Panc1 (cell line): ENCODE measurements at regions not wholly inside any gene's neighbourhood (a gene's known extent, or its start where the extent isn't known, plus 50 kb on each side); places are given as distances from the start of the nearest gene placed in this dataset.

ENCODE experiments used
- ATAC-seq: fragments of 200-7000 bp; cut with Tn5 transposase; 2 replicates; pipeline ENCODE4 v1.9.1; 2020; ENCODE audit warnings: mild to moderate bottlenecking, moderate library complexity
- BruUV-seq: library from RNA; stranded (reverse); fragments of 400-500 nt; replicated peaks from 2 replicates; lab custom pipeline; 2021; lab: Mats Ljungman, UMichigan
- CTCF ChIA-PET: fragments of 300-600 bp; sonication (Branson Sonifier 250); formaldehyde crosslinking; loops from one replicate; lab custom pipeline; 2022; ENCODE audit warnings: antibody characterized with exemption; lab: Charles Lee
- POLR2A ChIA-PET: fragments of 300-600 bp; sonication (Branson Sonifier 250); formaldehyde crosslinking; loops from one replicate; lab custom pipeline; 2022; ENCODE audit warnings: antibody characterized with exemption; lab: Charles Lee
- DNase-seq: peaks from one replicate; pipeline ENCODE4 v3.0.0-alpha.2; 2010; ENCODE audit warnings: low read depth, low spot score
- H3K27ac ChIP-seq: 2 replicates; pipeline ENCODE4 v1.5.1; 2011; ENCODE audit warnings: mild to moderate bottlenecking, low read length, inconsistent platforms
- H3K27me3 ChIP-seq: fragments of 200-500 bp; sonication (Bioruptor generic); 2 replicates; pipeline ENCODE4 v1.6.0; 2014; ENCODE audit warnings: low read length, inconsistent platforms; ENCODE audit not compliant: control insufficient read depth, insufficient read depth
- H3K36me3 ChIP-seq: fragments of 200-500 bp; sonication (Bioruptor generic); 2 replicates; pipeline ENCODE4 v1.5.1; 2014; ENCODE audit warnings: inconsistent platforms, mild to moderate bottlenecking, low read length, moderate library complexity; ENCODE audit not compliant: control insufficient read depth, insufficient read depth
- H3K4me1 ChIP-seq: 2 replicates; pipeline ENCODE4 v1.5.1; 2011; ENCODE audit warnings: inconsistent platforms, mild to moderate bottlenecking, low read length, moderate library complexity; ENCODE audit not compliant: control insufficient read depth, insufficient read depth
- H3K4me3 ChIP-seq, 2 experiments: 2 replicates each; pipeline ENCODE4 v1.5.1; 2011 to 2012; ENCODE audit warnings: low read depth in 2 of 2, low read length in 2 of 2, mild to moderate bottlenecking in 2 of 2, inconsistent platforms in 1 of 2, moderate library complexity in 1 of 2
- H3K9me3 ChIP-seq: fragments of 200-500 bp; sonication (Bioruptor generic); 2 replicates; pipeline ENCODE4 v1.5.1; 2014; ENCODE audit warnings: low read depth, mild to moderate bottlenecking, inconsistent platforms, low read length, moderate library complexity; ENCODE audit not compliant: control insufficient read depth, insufficient read depth
- CTCF ChIP-seq: fragments of 450-650 bp; IDR thresholded peaks from 2 replicates; pipeline ENCODE4 v1.5.1; 2017; ENCODE audit warnings: mild to moderate bottlenecking
- POLR2AphosphoS5 ChIP-seq: IDR thresholded peaks from 2 replicates; pipeline ENCODE4 v1.6.1; 2012; ENCODE audit warnings: mild to moderate bottlenecking, low read depth, low read length, moderate library complexity
- REST ChIP-seq, 2 experiments: IDR thresholded peaks; 2 replicates each; pipeline ENCODE4 v1.6.1; 2011 to 2012; ENCODE audit warnings: low read depth in 2 of 2, control low read depth in 1 of 2, low read length in 1 of 2, mild to moderate bottlenecking in 1 of 2, moderate library complexity in 1 of 2; ENCODE audit not compliant: insufficient read depth in 1 of 2
- SIN3A ChIP-seq: IDR thresholded peaks from 2 replicates; pipeline ENCODE4 v1.6.1; 2012; ENCODE audit warnings: low read depth, mild to moderate bottlenecking, low read length, moderate library complexity, borderline replicate concordance; ENCODE audit not compliant: insufficient read depth
- TCF7L2 ChIP-seq: IDR thresholded peaks from 2 replicates; pipeline ENCODE4 v1.6.1; 2011; ENCODE audit warnings: mild to moderate bottlenecking, low read depth, low read length, inconsistent platforms
- in situ Hi-C: cut with HindIII; loops from 2 replicates; pipeline ENCODE4 v1.10.0; 2016; ENCODE audit warnings: low sequenced_read_pairs, low pct_unique_long_range_greater_than_20kb
- intact Hi-C: fragments of 100-400 bp; cut with micrococcal nuclease; formaldehyde crosslinking; loops from one replicate; pipeline ENCODE4 v1.10.0; 2022; ENCODE audit not compliant: unreplicated experiment

GRCh38 chr15:95674031-95674430, 656.5 kb upstream of the NR2F2 start:
- intact Hi-C loops (no loop called here), in situ Hi-C loops (no loop called here)
- ChIA-PET CTCF (no interaction called here), POLR2A (no interaction called here)
- H3K27me3 ChIP-seq: no peaks in the 10 kb centered on the region
- H3K36me3 ChIP-seq: no peaks in the 10 kb centered on the region
- TF ChIP-seq CTCF (no peak), SIN3A (no peak), TCF7L2 (no peak), REST (IDR thresholded peaks at IDR 0.05; ENCODE audit: insufficient read depth in 1 of 2, low read depth in 2 of 2, low read length in 1 of 2) (no peak), POLR2AphosphoS5 (no peak)
- no peak for DNase-seq
- no TSS peak for BruUV-seq
- H3K4me3 ChIP-seq: no peak overlapping the region
- H3K9me3 ChIP-seq: no peaks in the 10 kb centered on the region
- peaks cover 3% of the 10 kb centered on the region; the same call in 1 of the 2 replicates for H3K4me1 ChIP-seq
- H3K27ac ChIP-seq: no peak overlapping the region
- ATAC-seq: no peak

- no peaks in the 10 kb centered on the region for H3K27me3 ChIP-seq
- ATAC-seq (no peak), DNase-seq (no peak)
- POLR2A ChIA-PET: no interaction called here
- CTCF ChIA-PET: no interaction called here
- TF ChIP-seq POLR2AphosphoS5 (no peak), TCF7L2 (no peak), REST (IDR thresholded peaks at IDR 0.05; ENCODE audit: insufficient read depth in 1 of 2, low read depth in 2 of 2, low read length in 1 of 2) (no peak), SIN3A (no peak), CTCF (no peak)
- no peaks in the 10 kb centered on the region for H3K4me1 ChIP-seq
- H3K27ac ChIP-seq: no peak overlapping the region
- no peak overlapping the region for H3K4me3 ChIP-seq
- intact Hi-C loops: no loop called here
- H3K9me3 ChIP-seq: no peaks in the 10 kb centered on the region
- in situ Hi-C loops: no loop called here
- BruUV-seq: no TSS peak
- H3K36me3 ChIP-seq: no peaks in the 10 kb centered on the region
Observed at GRCh38 chr15:95676500-95676899, 654.0 kb upstream of the NR2F2 start.
